HFFc6 (cell line): ENCODE measurements at regions not wholly inside any gene's neighbourhood (a gene's known extent, or its start where the extent isn't known, plus 50 kb on each side); places are given as distances from the start of the nearest gene placed in this dataset.

ENCODE experiments used
- DNase-seq: peaks from one replicate; pipeline ENCODE4 v3.0.0-alpha.2; 2018
- H3K27ac Mint-ChIP-seq: 2 replicates; pipeline ENCODE4 v1.8.0; 2020; ENCODE audit warnings: mild to moderate bottlenecking, mixed read lengths
- H3K27me3 Mint-ChIP-seq: 2 replicates; pipeline ENCODE4 v1.8.0; 2021; ENCODE audit warnings: mild to moderate bottlenecking, moderate library complexity, mixed read lengths; ENCODE audit not compliant: insufficient read depth
- H3K36me3 Mint-ChIP-seq: 2 replicates; pipeline ENCODE4 v1.8.0; 2021; ENCODE audit warnings: low read depth, mixed read lengths
- H3K4me1 Mint-ChIP-seq: 2 replicates; pipeline ENCODE4 v1.8.0; 2020; ENCODE audit warnings: low read depth, mixed read lengths
- H3K4me3 Mint-ChIP-seq: 2 replicates; pipeline ENCODE4 v1.8.0; 2020; ENCODE audit warnings: mild to moderate bottlenecking, moderate library complexity, mixed read lengths
- H3K9me3 Mint-ChIP-seq: 2 replicates; pipeline ENCODE4 v1.8.0; 2020; ENCODE audit warnings: mild to moderate bottlenecking, mixed read lengths
- TF ChIP-seq, protein P1 (sequence below): fragments of 200-600 bp; sonication (generic); IDR thresholded peaks from 2 replicates; pipeline ENCODE4 v1.5.0; 2021; ENCODE audit warnings: antibody characterized with exemption, mild to moderate bottlenecking

DNA sequence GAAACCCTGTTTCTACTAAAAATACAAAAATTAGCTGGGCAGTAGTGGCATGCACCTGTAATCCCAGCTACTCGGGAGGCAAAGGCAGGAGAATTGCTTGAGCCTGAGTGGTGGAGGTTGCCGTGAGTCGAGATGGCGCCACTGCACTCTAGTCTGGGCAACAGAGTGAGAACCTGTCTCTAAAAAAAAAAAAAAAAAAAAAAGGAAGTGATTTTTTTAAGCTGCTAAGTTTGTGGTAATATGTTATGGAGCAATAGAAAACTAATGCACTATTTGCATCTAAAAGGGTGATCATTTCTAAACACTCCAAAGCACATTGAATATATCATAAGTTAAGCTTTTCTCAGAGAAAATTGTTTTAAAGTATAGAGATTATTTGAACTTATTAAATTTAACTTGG lies 244.8 kb upstream of the SPAG17 start:
- Mint-ChIP-seq H3K4me3 (no peak overlapping the region), H3K9me3 (no peaks in the 10 kb centered on the region), H3K36me3 (no peaks in the 10 kb centered on the region), H3K27me3 (no peaks in the 10 kb centered on the region), H3K27ac (no peak overlapping the region), H3K4me1 (no peaks in the 10 kb centered on the region)
- no peak for DNase-seq
- TF ChIP-seq, protein P1, sequence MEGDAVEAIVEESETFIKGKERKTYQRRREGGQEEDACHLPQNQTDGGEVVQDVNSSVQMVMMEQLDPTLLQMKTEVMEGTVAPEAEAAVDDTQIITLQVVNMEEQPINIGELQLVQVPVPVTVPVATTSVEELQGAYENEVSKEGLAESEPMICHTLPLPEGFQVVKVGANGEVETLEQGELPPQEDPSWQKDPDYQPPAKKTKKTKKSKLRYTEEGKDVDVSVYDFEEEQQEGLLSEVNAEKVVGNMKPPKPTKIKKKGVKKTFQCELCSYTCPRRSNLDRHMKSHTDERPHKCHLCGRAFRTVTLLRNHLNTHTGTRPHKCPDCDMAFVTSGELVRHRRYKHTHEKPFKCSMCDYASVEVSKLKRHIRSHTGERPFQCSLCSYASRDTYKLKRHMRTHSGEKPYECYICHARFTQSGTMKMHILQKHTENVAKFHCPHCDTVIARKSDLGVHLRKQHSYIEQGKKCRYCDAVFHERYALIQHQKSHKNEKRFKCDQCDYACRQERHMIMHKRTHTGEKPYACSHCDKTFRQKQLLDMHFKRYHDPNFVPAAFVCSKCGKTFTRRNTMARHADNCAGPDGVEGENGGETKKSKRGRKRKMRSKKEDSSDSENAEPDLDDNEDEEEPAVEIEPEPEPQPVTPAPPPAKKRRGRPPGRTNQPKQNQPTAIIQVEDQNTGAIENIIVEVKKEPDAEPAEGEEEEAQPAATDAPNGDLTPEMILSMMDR = no peak

DNA sequence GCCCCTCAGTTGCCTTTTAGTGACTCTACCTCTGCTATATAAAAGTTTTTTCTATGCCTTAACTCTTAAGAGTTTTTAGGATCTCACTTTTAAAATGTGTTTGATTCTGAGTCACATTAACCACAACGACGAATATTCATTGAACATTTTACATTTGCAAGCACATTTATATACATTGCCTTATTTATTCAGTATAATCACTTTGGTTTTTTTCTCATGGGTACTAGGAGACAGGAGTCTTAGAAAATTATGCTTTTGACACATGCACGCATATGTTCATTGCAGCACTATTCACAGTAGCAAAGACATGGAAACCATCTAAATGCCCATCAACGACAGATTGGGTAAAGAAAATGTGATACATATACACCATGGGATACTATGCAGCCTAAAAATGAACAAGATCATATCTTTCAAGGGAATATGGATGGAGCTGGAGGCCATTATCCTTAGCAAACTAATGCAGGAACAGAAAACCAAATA lies 236.9 kb upstream of the SPAG17 start:
- no peaks in the 10 kb centered on the region for H3K9me3 Mint-ChIP-seq
- H3K27me3 Mint-ChIP-seq = no peaks in the 10 kb centered on the region
- H3K4me3 Mint-ChIP-seq = no peak overlapping the region
- DNase-seq = no peak
- no peaks in the 10 kb centered on the region for H3K4me1 Mint-ChIP-seq
- TF ChIP-seq, protein P1 = no peak
- H3K36me3 Mint-ChIP-seq = no peaks in the 10 kb centered on the region
- H3K27ac Mint-ChIP-seq = no peak overlapping the region

DNA sequence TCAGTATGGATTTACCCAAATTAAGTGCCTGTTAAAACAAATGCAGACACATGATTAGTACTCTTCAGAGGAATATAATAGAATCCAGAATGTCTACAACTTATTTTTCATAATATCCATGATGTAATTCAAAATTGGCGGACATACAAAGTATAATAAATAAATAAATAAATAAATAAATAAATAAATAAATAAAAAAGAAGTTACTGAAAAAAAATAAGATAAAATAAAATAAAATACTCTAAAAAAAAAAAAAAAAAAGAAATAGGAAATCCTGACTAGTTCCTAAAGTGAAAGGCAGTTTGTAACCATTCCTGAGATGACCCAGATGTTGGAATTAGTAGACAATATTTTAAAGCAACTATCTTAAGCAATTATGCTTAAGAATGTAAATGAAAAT lies 219.0 kb upstream of the SPAG17 start:
- Mint-ChIP-seq H3K27me3 (no peaks in the 10 kb centered on the region), H3K4me3 (no peak overlapping the region), H3K27ac (no peak overlapping the region), H3K4me1 (no peaks in the 10 kb centered on the region), H3K9me3 (peaks cover 4% of the 10 kb centered on the region; the same call in 1 of the 2 replicates), H3K36me3 (no peaks in the 10 kb centered on the region)
- TF ChIP-seq, protein P1 = no peak
- DNase-seq = no peak

DNA sequence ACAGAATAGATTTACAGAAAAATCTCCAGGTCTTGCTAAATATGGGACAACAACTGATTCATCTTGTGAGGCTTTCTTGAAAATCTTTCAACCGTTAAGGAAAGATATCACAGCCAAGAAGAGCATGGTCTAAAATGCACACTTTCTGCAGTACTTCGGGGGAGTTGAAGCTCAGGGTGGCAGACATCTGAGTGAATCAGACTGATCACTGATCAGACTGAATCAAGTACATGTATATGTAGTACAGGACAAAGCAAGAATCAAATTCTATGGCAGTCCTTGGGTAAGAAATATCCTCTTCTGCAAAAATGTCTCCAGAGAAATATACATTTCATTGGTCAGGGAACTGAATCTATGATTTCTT lies 212.4 kb upstream of the SPAG17 start:
- no peaks in the 10 kb centered on the region for H3K36me3 Mint-ChIP-seq
- no peaks in the 10 kb centered on the region for H3K27me3 Mint-ChIP-seq
- H3K4me3 Mint-ChIP-seq = no peak overlapping the region
- H3K27ac Mint-ChIP-seq = no peak overlapping the region
- DNase-seq = no peak
- H3K9me3 Mint-ChIP-seq = no peaks in the 10 kb centered on the region
- H3K4me1 Mint-ChIP-seq = no peaks in the 10 kb centered on the region
- TF ChIP-seq, protein P1 = no peak

DNA sequence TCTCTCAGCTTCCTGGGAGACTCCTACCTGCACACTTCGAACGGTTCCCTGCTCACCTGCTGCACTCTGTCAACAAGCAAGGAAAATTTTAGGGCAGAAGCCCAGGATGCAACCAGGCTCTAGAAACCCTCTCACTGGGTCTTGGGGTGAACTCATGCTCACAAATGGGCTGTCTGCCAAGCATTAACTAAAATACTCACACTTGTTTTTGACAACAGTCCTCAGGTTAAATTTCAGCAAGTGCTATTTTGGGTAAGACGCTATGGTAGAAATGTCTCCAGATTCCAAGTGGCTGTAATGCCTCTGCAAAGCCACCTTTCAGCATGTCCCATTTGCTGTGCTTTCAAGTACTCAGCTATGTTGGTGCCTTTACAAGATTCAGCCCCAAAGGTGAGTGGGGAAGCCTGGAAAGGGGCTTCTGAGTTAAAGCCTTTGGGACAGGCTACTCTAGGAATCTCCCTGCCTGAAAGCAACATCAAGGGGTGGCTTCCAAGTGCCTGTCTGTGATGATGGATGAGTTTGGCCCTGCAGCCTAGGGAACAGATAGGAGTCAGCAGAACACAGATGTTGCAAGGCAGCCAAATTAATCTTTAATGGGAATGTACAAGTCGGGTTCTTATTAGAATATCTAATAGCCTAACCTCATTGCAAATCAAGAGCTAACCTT lies 211.9 kb upstream of the SPAG17 start:
- no peaks in the 10 kb centered on the region for H3K9me3 Mint-ChIP-seq
- H3K27ac Mint-ChIP-seq = no peak overlapping the region
- no peaks in the 10 kb centered on the region for H3K36me3 Mint-ChIP-seq
- no peaks in the 10 kb centered on the region for H3K4me1 Mint-ChIP-seq
- H3K27me3 Mint-ChIP-seq = no peaks in the 10 kb centered on the region
- DNase-seq = no peak
- H3K4me3 Mint-ChIP-seq = no peak overlapping the region
- TF ChIP-seq, protein P1 = no peak
